Loucy (cell line): ENCODE measurements at regions not wholly inside any gene's neighbourhood (a gene's known extent, or its start where the extent isn't known, plus 50 kb on each side); places are given as distances from the start of the nearest gene placed in this dataset.

Experiments used
- EZH2phosphoT487 ChIP-seq: fragments of 200-600 bp; IDR thresholded peaks from 2 replicates; pipeline ENCODE4 v1.6.1; 2018; ENCODE audit warnings: antibody characterized with exemption, mild to moderate bottlenecking, moderate library complexity, borderline replicate concordance
- TF ChIP-seq, protein P1 (sequence below): fragments of 200-600 bp; sonication (generic); conservative IDR thresholded peaks from 2 replicates; pipeline ENCODE4 v1.5.1; 2014; ENCODE audit warnings: mild to moderate bottlenecking, antibody characterized with exemption, low read length

DNA sequence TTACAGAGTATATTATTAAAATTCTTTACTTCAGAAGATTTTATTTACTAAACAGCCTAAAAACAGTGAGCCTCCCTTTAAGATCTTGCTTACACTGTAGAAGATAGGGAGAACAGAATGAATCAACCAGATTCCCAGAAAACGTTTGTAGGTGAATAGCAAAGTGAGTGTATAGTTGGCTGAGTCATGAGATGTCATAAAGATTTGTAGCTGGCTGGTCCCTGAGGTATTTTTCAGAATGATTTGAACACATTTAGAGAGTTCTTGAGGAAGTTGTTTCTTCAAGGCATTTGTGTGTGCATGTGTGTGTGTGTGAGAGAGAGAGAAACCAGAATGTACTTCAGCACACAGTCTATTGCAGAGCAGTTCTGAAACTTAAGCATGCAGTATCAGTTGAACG, 159.4 kb upstream of the PRR16 start:
- TF ChIP-seq EZH2phosphoT487, result no peak
- TF ChIP-seq, protein P1, sequence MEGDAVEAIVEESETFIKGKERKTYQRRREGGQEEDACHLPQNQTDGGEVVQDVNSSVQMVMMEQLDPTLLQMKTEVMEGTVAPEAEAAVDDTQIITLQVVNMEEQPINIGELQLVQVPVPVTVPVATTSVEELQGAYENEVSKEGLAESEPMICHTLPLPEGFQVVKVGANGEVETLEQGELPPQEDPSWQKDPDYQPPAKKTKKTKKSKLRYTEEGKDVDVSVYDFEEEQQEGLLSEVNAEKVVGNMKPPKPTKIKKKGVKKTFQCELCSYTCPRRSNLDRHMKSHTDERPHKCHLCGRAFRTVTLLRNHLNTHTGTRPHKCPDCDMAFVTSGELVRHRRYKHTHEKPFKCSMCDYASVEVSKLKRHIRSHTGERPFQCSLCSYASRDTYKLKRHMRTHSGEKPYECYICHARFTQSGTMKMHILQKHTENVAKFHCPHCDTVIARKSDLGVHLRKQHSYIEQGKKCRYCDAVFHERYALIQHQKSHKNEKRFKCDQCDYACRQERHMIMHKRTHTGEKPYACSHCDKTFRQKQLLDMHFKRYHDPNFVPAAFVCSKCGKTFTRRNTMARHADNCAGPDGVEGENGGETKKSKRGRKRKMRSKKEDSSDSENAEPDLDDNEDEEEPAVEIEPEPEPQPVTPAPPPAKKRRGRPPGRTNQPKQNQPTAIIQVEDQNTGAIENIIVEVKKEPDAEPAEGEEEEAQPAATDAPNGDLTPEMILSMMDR, result no peak
